NT2/D1 (cell line): ENCODE measurements at regions not wholly inside any gene's neighbourhood (a gene's known extent, or its start where the extent isn't known, plus 50 kb on each side); places are given as distances from the start of the nearest gene placed in this dataset.

Source experiments
- SUZ12 ChIP-seq: IDR thresholded peaks from 2 replicates; pipeline ENCODE4 v1.6.1; 2011; ENCODE audit not compliant: insufficient read length, insufficient read depth; ENCODE audit errors: extremely low read depth
- YY1 ChIP-seq: IDR thresholded peaks from 2 replicates; pipeline ENCODE4 v1.6.1; 2011; ENCODE audit not compliant: insufficient read length, insufficient read depth

DNA sequence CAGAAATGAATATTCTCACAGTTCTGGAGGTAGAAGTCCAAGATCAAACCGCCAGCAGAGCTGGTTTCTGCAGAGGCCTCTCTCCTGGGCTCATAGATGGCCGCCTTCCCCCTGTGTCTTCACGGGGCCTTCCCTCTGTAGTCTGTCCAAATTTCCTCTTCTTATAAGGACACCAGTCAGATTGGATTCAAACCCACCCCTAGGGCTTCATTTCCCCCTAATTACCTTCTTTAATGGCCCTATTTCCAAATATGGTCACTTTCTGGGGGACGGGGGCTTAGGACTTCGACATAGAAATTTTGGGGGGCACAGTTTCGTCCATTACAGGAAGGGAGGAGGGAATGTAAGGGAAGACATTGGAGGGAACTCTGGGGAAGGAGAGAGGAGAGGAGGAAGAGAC lies 132.6 kb downstream of the DDX1 start:
- TF ChIP-seq SUZ12: no peak
- no peak for TF ChIP-seq YY1
